ENCODE measurements at regions not wholly inside any gene's neighbourhood (a gene's known extent, or its start where the extent isn't known, plus 50 kb on each side); places are given as distances from the start of the nearest gene placed in this dataset.

GRCh38 chr6:222468-222867 is 69.8 kb upstream of the DUSP22 start:
- TF ChIP-seq JUND (IDR thresholded peaks at IDR 0.05), result no peak
- TF ChIP-seq SP1 (IDR thresholded peaks at IDR 0.05), result no peak
- no peak for TF ChIP-seq TAF1 (conservative IDR thresholded peaks at IDR 0.05)
- no peak for TF ChIP-seq EGR1 (IDR thresholded peaks at IDR 0.05; ENCODE audit: low read depth in 2 of 2)
- TF ChIP-seq YY1 (IDR thresholded peaks at IDR 0.05), result no peak
- no peak for TF ChIP-seq HNF4A (conservative IDR thresholded peaks at IDR 0.05)
- no peak for TF ChIP-seq REST (IDR thresholded peaks at IDR 0.05)
- no peak for TF ChIP-seq CTCF (IDR thresholded peaks at IDR 0.05; ENCODE audit: low read depth, low read length, missing input control)
- TF ChIP-seq FOXA1 (IDR thresholded peaks at IDR 0.05), result no peak

GRCh38 chr6:223136-223535 is 69.2 kb upstream of the DUSP22 start:
- H3K27ac ChIP-seq (ENCODE audit: low read depth in 1 of 2, low read length in 2 of 2), result no peak overlapping the region
- no peak overlapping the region for H3K4me3 ChIP-seq (ENCODE audit: low read depth in 1 of 3, low read length in 3 of 3)
- TF ChIP-seq HNF4A (conservative IDR thresholded peaks at IDR 0.05), result no peak
- TF ChIP-seq EGR1 (IDR thresholded peaks at IDR 0.05; ENCODE audit: low read depth in 2 of 2), result no peak
- TF ChIP-seq HNF4G (IDR thresholded peaks at IDR 0.05), result no peak
- TF ChIP-seq RXRA (IDR thresholded peaks at IDR 0.05), result no peak
- no peak for TF ChIP-seq SP1 (IDR thresholded peaks at IDR 0.05)
- TF ChIP-seq FOXA2 (IDR thresholded peaks at IDR 0.05), result no peak
- TF ChIP-seq ATF3 (IDR thresholded peaks at IDR 0.05), result no peak
- TF ChIP-seq JUND (IDR thresholded peaks at IDR 0.05), result no peak
- no peak for TF ChIP-seq YY1 (IDR thresholded peaks at IDR 0.05)
- TF ChIP-seq MAX (IDR thresholded peaks at IDR 0.05), result no peak
- no peak for TF ChIP-seq RAD21 (IDR thresholded peaks at IDR 0.05)
- no peak for TF ChIP-seq NR2F2 (IDR thresholded peaks at IDR 0.05)
- H3K4me1 ChIP-seq (ENCODE audit: control insufficient read depth in 4 of 4, insufficient read depth in 4 of 4, low read length in 3 of 4), result no peaks in the 10 kb centered on the region
- DNase-seq (ENCODE audit: low spot score), result no peak
- no peaks in the 10 kb centered on the region for H3K9me3 ChIP-seq (ENCODE audit: control insufficient read depth in 4 of 4, low read length in 3 of 4)
- H3K9ac ChIP-seq (ENCODE audit: low read depth in 1 of 2, low read length in 2 of 2), result no peak overlapping the region
- H3K27me3 ChIP-seq (ENCODE audit: control insufficient read depth in 4 of 4, insufficient read depth in 4 of 4, low read length in 3 of 4), result no peaks in the 10 kb centered on the region
- 83% methylated on average over 9 of the region's 9 CpGs for WGBS
- H3K36me3 ChIP-seq (ENCODE audit: control insufficient read depth in 4 of 4, insufficient read depth in 3 of 4, low read depth in 1 of 4, low read length in 3 of 4), result no peaks in the 10 kb centered on the region

More at GRCh38 chr6:222468-222867, 69.8 kb upstream of the DUSP22 start:
- WGBS, result 85% methylated on average over 5 of the region's 5 CpGs
- Histone ChIP-seq H3K4me1 (ENCODE audit: control insufficient read depth in 4 of 4, insufficient read depth in 4 of 4, low read length in 3 of 4) (no peaks in the 10 kb centered on the region), H3K27ac (ENCODE audit: low read depth in 1 of 2, low read length in 2 of 2) (no peak overlapping the region), H3K36me3 (ENCODE audit: control insufficient read depth in 4 of 4, insufficient read depth in 3 of 4, low read depth in 1 of 4, low read length in 3 of 4) (no peaks in the 10 kb centered on the region), H3K9me3 (ENCODE audit: control insufficient read depth in 4 of 4, low read length in 3 of 4) (no peaks in the 10 kb centered on the region), H3K27me3 (ENCODE audit: control insufficient read depth in 4 of 4, insufficient read depth in 4 of 4, low read length in 3 of 4) (no peaks in the 10 kb centered on the region), H3K4me3 (ENCODE audit: low read depth in 1 of 3, low read length in 3 of 3) (no peak overlapping the region), H3K9ac (ENCODE audit: low read depth in 1 of 2, low read length in 2 of 2) (no peak overlapping the region)
- no peak for DNase-seq (ENCODE audit: low spot score)

All from liver (tissue), 8 donors.